ENCODE measurements at regions not wholly inside any gene's neighbourhood (a gene's known extent, or its start where the extent isn't known, plus 50 kb on each side); places are given as distances from the start of the nearest gene placed in this dataset.
"Not testable (repeated sequence)": the region's sequence is repeated elsewhere in the genome, so short reads cannot be mapped to it uniquely, and the experiment has no call there.

GRCh38 chr6:22157233-22157632 is 139.6 kb downstream of the PRL start:
- H3K27me3 ChIP-seq (replicated peaks in 1 of 7) = no peaks in the 10 kb centered on the region
- H3K36me3 ChIP-seq = no peaks in the 10 kb centered on the region
- WGBS, 5 donors = 87 to 94% (median 90%) methylated on average over 4 of the region's 4 CpGs
- TF ChIP-seq CTCF (IDR thresholded peaks at IDR 0.05 in 8 of 11, conservative IDR thresholded peaks at IDR 0.05 in 3 of 11) (no peak), POLR2AphosphoS5 (IDR thresholded peaks at IDR 0.05) (no peak), POLR2A (IDR thresholded peaks at IDR 0.05) (no peak)
- no peaks in the 10 kb centered on the region for H3K9me3 ChIP-seq
- no peak overlapping the region for H3K27ac ChIP-seq
- intact Hi-C loops (cut with DNase I; ENCODE audit: low total_unique reads) = no loop called here
- H3K4me1 ChIP-seq = peaks cover 0 to 7% (median 0%) of the 10 kb centered on the region in 6 donors
- no peak overlapping the region for H3K4me3 ChIP-seq
- no peak for DNase-seq

GRCh38 chr6:22164236-22164635 is 132.6 kb downstream of the PRL start:
- no peaks in the 10 kb centered on the region for H3K27me3 ChIP-seq (replicated peaks in 1 of 7)

GRCh38 chr6:22171006-22171405 is 125.8 kb downstream of the PRL start:
- H3K4me3 ChIP-seq; H3K36me3 ChIP-seq; intact Hi-C loops (cut with DNase I; ENCODE audit: low total_unique reads); H3K27ac ChIP-seq; DNase-seq; H3K4me1 ChIP-seq; H3K27me3 ChIP-seq (replicated peaks in 1 of 7): not testable (repeated sequence)
- WGBS, 5 donors = 76 to 88% (median 78%) methylated on average over 5 of the region's 5 CpGs
- H3K9me3 ChIP-seq = peaks cover 4 to 47% (median 31%) of the 10 kb centered on the region in 8 donors

More at GRCh38 chr6:22164236-22164635, 132.6 kb downstream of the PRL start:
- no peaks in the 10 kb centered on the region for H3K4me1 ChIP-seq
- intact Hi-C loops (cut with DNase I; ENCODE audit: low total_unique reads) = no loop called here
- DNase-seq = no peak
- no peak overlapping the region for H3K27ac ChIP-seq
- TF ChIP-seq POLR2AphosphoS5 (IDR thresholded peaks at IDR 0.05) (no peak), POLR2A (IDR thresholded peaks at IDR 0.05) (no peak), CTCF (IDR thresholded peaks at IDR 0.05 in 8 of 11, conservative IDR thresholded peaks at IDR 0.05 in 3 of 11) (no peak)
- peaks cover 0 to 5% (median 0%) of the 10 kb centered on the region in 8 donors for H3K9me3 ChIP-seq
- H3K36me3 ChIP-seq = no peaks in the 10 kb centered on the region
- no peak overlapping the region for H3K4me3 ChIP-seq

DNA sequence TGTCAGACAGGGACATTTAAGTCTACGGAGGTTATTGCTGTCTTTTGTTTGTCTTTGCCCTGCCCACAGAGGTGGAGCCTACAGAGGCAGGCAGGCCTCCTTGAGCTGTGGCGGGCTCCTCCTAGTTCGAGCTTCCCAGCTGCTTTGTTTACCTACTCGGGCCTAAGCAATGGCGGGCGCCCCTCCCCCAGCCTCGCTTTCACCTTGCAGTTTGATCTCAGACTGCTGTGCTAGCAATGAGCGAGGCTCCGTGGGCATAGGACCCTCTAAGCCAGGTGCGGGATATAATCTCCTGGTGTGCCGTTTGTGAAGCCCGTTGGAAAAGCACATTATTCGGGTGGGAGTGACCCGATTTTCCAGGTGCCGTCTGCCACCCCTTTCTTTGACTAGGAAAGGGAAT is 125.0 kb downstream of the PRL start:
- H3K27me3 ChIP-seq (replicated peaks in 1 of 7); H3K36me3 ChIP-seq; DNase-seq; intact Hi-C loops (cut with DNase I; ENCODE audit: low total_unique reads); H3K4me3 ChIP-seq; H3K27ac ChIP-seq; H3K4me1 ChIP-seq: not testable (repeated sequence)
- WGBS, 5 donors = 87 to 94% (median 89%) methylated on average over 14 to 15 of the region's 15 CpGs
- H3K9me3 ChIP-seq = peaks cover 4 to 47% (median 31%) of the 10 kb centered on the region in 8 donors

- intact Hi-C loops (cut with DNase I; ENCODE audit: low total_unique reads) = no loop called here
- no peak overlapping the region for H3K27ac ChIP-seq
Observed at GRCh38 chr6:22173311-22173710, 123.5 kb downstream of the PRL start.

GRCh38 chr6:22180250-22180649 is 116.6 kb downstream of the PRL start:
- intact Hi-C loops (cut with DNase I; ENCODE audit: low total_unique reads); H3K36me3 ChIP-seq; H3K4me1 ChIP-seq; H3K27me3 ChIP-seq (replicated peaks in 1 of 7); DNase-seq; H3K4me3 ChIP-seq; H3K27ac ChIP-seq: not testable (repeated sequence)
- 80 to 91% (median 90%) methylated on average over 17 to 20 of the region's 20 CpGs for WGBS, 5 donors
- peaks cover 2 to 46% (median 40%) of the 10 kb centered on the region in 8 donors for H3K9me3 ChIP-seq

More at GRCh38 chr6:22173311-22173710, 123.5 kb downstream of the PRL start:
- DNase-seq = no peak
- no peaks in the 10 kb centered on the region for H3K27me3 ChIP-seq (replicated peaks in 1 of 7)
- no peak for TF ChIP-seq POLR2AphosphoS5 (IDR thresholded peaks at IDR 0.05)
- no peak for TF ChIP-seq POLR2A (IDR thresholded peaks at IDR 0.05)
- TF ChIP-seq CTCF (IDR thresholded peaks at IDR 0.05 in 8 of 11, conservative IDR thresholded peaks at IDR 0.05 in 3 of 11) = no peak
- peaks cover 4 to 47% (median 30%) of the 10 kb centered on the region in 8 donors for H3K9me3 ChIP-seq
- H3K4me3 ChIP-seq = no peak overlapping the region
- no peaks in the 10 kb centered on the region for H3K4me1 ChIP-seq
- no peaks in the 10 kb centered on the region for H3K36me3 ChIP-seq
